NB4 (cell line): ENCODE measurements at regions not wholly inside any gene's neighbourhood (a gene's known extent, or its start where the extent isn't known, plus 50 kb on each side); places are given as distances from the start of the nearest gene placed in this dataset.

Experiments
- DNase-seq: peaks from one replicate; pipeline ENCODE4 v3.0.0; 2010; ENCODE audit warnings: low read depth
- H3K4me3 ChIP-seq: one replicate; pipeline ENCODE4 v1.5.1; 2011; ENCODE audit warnings: mild to moderate bottlenecking, low read depth, low read length, moderate library complexity
- MYC ChIP-seq: IDR thresholded peaks from 2 replicates; pipeline ENCODE4 v1.6.1; 2011; ENCODE audit warnings: low read depth, low read length
- POLR2A ChIP-seq: IDR thresholded peaks from 2 replicates; pipeline ENCODE4 v1.6.1; 2011; ENCODE audit warnings: mild to moderate bottlenecking; ENCODE audit not compliant: insufficient read length; ENCODE audit errors: extremely low read depth
- TF ChIP-seq, protein P1 (sequence below): IDR thresholded peaks from one replicate; pipeline ENCODE4 v1.5.1; 2012; ENCODE audit warnings: low read depth, low read length
- TF ChIP-seq, protein P2 (sequence below): IDR thresholded peaks from 2 replicates; pipeline ENCODE4 v1.6.1; 2011; ENCODE audit warnings: low read depth, low read length

DNA sequence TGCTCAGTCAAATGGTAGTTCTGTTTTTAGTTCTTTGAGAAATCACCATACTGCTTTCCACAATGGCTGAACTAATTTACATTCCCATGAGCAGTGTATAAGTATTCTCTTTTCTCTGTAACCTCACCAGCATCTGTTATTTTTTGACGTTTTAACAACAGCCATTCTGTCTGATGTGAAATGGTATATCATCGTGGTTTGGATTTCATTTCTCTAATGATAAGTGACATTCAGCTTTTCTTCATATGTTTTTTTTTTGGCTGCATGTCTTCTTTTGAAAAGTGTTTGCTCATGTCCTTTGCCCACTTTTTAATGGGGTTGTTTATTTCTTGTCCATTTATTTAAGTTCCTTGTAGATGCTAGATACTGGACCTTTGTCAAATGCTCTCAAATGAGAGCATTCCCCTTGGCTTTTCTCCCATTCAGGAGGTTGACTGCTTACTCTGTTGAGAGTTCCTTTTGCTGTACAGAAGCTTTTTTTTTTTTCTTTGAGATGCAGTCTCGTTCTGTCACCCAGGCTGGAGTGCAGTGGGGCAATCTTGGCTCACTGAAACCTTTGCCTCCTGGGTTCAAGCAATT, 58.7 kb upstream of the RGMB start:
- H3K4me3 ChIP-seq, result no peak overlapping the region
- no peak for DNase-seq
- TF ChIP-seq MYC (no peak), POLR2A (no peak)
- TF ChIP-seq, protein P1, sequence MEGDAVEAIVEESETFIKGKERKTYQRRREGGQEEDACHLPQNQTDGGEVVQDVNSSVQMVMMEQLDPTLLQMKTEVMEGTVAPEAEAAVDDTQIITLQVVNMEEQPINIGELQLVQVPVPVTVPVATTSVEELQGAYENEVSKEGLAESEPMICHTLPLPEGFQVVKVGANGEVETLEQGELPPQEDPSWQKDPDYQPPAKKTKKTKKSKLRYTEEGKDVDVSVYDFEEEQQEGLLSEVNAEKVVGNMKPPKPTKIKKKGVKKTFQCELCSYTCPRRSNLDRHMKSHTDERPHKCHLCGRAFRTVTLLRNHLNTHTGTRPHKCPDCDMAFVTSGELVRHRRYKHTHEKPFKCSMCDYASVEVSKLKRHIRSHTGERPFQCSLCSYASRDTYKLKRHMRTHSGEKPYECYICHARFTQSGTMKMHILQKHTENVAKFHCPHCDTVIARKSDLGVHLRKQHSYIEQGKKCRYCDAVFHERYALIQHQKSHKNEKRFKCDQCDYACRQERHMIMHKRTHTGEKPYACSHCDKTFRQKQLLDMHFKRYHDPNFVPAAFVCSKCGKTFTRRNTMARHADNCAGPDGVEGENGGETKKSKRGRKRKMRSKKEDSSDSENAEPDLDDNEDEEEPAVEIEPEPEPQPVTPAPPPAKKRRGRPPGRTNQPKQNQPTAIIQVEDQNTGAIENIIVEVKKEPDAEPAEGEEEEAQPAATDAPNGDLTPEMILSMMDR, result no peak
- TF ChIP-seq, protein P2, sequence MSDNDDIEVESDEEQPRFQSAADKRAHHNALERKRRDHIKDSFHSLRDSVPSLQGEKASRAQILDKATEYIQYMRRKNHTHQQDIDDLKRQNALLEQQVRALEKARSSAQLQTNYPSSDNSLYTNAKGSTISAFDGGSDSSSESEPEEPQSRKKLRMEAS, result no peak

DNA sequence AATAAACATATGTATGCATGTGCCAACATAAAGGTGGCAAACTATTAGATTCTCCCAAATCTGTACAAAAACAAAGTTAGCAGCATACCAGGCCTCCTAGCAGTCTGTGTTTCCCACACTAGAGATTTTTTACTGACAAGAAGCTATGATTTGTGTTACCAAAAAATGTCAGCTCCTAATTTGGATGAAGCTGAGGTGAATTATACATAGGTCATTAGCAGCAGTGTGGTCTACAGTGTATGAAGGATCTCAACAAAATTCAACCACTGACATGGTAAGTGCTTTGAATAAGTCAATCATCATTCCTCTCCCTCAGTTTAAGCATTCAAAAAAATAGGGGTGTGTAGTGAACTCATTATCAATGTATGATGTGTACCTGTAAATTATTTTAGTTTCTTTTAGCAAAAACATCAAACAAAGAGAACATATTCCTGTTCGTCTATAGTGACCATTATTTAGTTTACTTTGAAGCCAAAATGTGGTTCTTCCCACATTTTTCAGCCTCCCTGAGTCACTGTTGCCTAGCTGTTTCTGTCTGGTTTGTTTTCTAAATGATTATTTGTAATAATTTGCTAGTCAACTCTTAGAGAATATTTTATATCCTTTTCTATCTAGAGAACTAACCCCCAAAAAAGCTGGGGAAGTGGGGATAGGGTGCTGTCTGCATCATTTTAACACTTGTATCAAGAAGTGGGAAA, 52.1 kb upstream of the RGMB start:
- TF ChIP-seq, protein P2, result no peak
- TF ChIP-seq POLR2A, result no peak
- TF ChIP-seq, protein P1, result no peak
- no peak for DNase-seq
- H3K4me3 ChIP-seq, result no peak overlapping the region

DNA sequence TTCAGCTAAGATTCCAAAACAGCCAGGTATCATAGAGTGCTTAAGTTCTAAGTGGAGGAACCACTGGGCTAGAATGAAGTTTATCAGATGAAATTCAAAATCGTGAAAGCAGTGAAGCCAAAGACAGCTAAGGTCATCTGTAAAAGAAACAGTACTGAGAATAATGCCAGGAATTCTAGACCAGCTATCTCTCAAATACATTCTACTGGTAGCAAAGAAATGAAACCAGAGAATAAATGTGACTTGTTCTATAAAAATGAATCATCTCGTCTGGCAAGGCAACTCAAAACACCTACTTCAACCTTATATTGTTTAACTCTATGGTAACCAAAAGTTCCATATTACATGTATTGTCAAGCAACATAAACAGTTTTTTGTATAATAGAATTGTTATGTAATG, 51.3 kb upstream of the RGMB start:
- TF ChIP-seq POLR2A (no peak), MYC (no peak)
- TF ChIP-seq, protein P1, result no peak
- TF ChIP-seq, protein P2, result no peak
- DNase-seq, result no peak

DNA sequence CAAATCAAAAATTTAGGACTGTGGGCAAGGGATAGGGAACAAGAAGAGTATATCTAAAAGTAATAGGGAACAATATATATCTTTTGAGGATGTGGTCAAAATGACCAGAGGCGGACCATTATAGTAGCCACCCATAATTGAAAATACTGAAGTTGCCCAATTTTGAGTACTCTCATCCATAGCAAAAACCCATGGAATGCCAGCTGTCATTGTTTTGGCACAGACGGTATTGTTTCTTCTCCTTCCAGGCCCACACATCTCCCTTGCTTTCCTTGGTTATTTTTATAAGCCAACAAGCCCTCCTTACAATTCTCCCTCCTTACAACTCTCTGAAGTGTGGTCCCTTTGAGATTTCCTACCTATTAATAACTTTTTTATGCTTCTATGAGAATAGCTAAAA, 50.4 kb upstream of the RGMB start:
- DNase-seq, result no peak
- H3K4me3 ChIP-seq, result no peak overlapping the region
- no peak for TF ChIP-seq POLR2A
- TF ChIP-seq, protein P2, result no peak

More for the DNA sequence above, 51.3 kb upstream of the RGMB start:
- H3K4me3 ChIP-seq, result no peak overlapping the region
